Keratinocyte (primary cell): ENCODE measurements at regions not wholly inside any gene's neighbourhood (a gene's known extent, or its start where the extent isn't known, plus 50 kb on each side); places are given as distances from the start of the nearest gene placed in this dataset.

ENCODE experiments used
- DNase-seq: peaks from one replicate; pipeline ENCODE4 v3.0.0-alpha.2; 2011; ENCODE audit warnings: low read depth, missing footprints, low spot score
- FAIRE-seq: peaks from 2 replicates; lab custom pipeline; 2011; peaks lifted over from hg19 to GRCh38; lab: Jason Lieb, UNC
- H2AFZ ChIP-seq: 2 replicates; pipeline ENCODE4 v1.6.0; 2012; ENCODE audit warnings: low read length, control low read depth, inconsistent platforms; ENCODE audit not compliant: control insufficient read depth
- H3K27ac ChIP-seq: 2 replicates; pipeline ENCODE4 v1.5.1; 2011; ENCODE audit warnings: low read length; ENCODE audit not compliant: control insufficient read depth, insufficient read depth
- H3K27me3 ChIP-seq: 3 replicates; pipeline ENCODE4 v1.6.0; 2011; ENCODE audit warnings: low read length; ENCODE audit not compliant: control insufficient read depth, insufficient read depth; ENCODE audit errors: extremely low read depth
- H3K36me3 ChIP-seq, 2 experiments: 2 replicates in 1 of 2; 3 replicates in 1 of 2; pipeline ENCODE4 v1.5.1; 2011; ENCODE audit warnings: low read length in 2 of 2, mild to moderate bottlenecking in 1 of 2; ENCODE audit not compliant: control insufficient read depth in 2 of 2, insufficient read depth in 2 of 2; ENCODE audit errors: extremely low read depth in 1 of 2
- H3K4me1 ChIP-seq: 3 replicates; pipeline ENCODE4 v1.5.1; 2011; ENCODE audit warnings: low read length; ENCODE audit not compliant: control insufficient read depth, insufficient read depth; ENCODE audit errors: extremely low read depth
- H3K4me2 ChIP-seq: 3 replicates; pipeline ENCODE4 v1.6.0; 2011; ENCODE audit warnings: low read depth, low read length; ENCODE audit not compliant: control insufficient read depth, insufficient read depth; ENCODE audit errors: extremely low read depth
- H3K4me3 ChIP-seq, 3 experiments: fragments of 200-600 bp in 1 of 3; sonication (generic) in 1 of 3; 2 replicates in 2 of 3; 3 replicates in 1 of 3; pipeline ENCODE4 v1.5.1; 2011 to 2016; ENCODE audit warnings: low read length in 3 of 3, mild to moderate bottlenecking in 3 of 3, control low read depth in 2 of 3, inconsistent platforms in 1 of 3, low read depth in 1 of 3, mixed read lengths in 1 of 3, mixed run types in 1 of 3, moderate library complexity in 1 of 3; ENCODE audit not compliant: control insufficient read depth in 2 of 3, insufficient read depth in 2 of 3; ENCODE audit errors: extremely low read depth in 1 of 3
- H3K79me2 ChIP-seq: 2 replicates; pipeline ENCODE4 v1.6.0; 2012; ENCODE audit warnings: low read length; ENCODE audit not compliant: control insufficient read depth, insufficient read depth
- H3K9ac ChIP-seq: 3 replicates; pipeline ENCODE4 v1.6.0; 2011; ENCODE audit warnings: low read length; ENCODE audit not compliant: control insufficient read depth, insufficient read depth; ENCODE audit errors: extremely low read depth
- H3K9me1 ChIP-seq: 3 replicates; pipeline ENCODE4 v1.6.0; 2011; ENCODE audit warnings: low read length; ENCODE audit not compliant: control insufficient read depth, insufficient read depth; ENCODE audit errors: extremely low read depth
- H3K9me3 ChIP-seq: 2 replicates; pipeline ENCODE4 v1.5.1; 2012; ENCODE audit warnings: low read depth, low read length; ENCODE audit not compliant: control insufficient read depth
- H4K20me1 ChIP-seq: 3 replicates; pipeline ENCODE4 v1.6.0; 2011; ENCODE audit warnings: low read length; ENCODE audit not compliant: control insufficient read depth, insufficient read depth; ENCODE audit errors: extremely low read depth
- CTCF ChIP-seq, 3 experiments: IDR thresholded peaks in 1 of 3; conservative IDR thresholded peaks in 1 of 3; optimal IDR thresholded peaks in 1 of 3; 2 replicates in 2 of 3; 3 replicates in 1 of 3; pipeline versions ENCODE3 to v1.5.1; 2011; ENCODE audit warnings: low read length in 3 of 3, mild to moderate bottlenecking in 3 of 3, moderate library complexity in 2 of 3, control low read depth in 1 of 3, inconsistent platforms in 1 of 3; ENCODE audit not compliant: insufficient read depth in 2 of 3; ENCODE audit errors: extremely low read depth in 1 of 3
- EZH2 ChIP-seq: IDR thresholded peaks from one replicate; pipeline ENCODE4 v1.6.1; 2012; ENCODE audit warnings: inconsistent platforms, mild to moderate bottlenecking, low read length, moderate library complexity
- dilution Hi-C: fragments of 300-500 bp; cut with MboI; formaldehyde crosslinking; loops from one replicate; pipeline ENCODE4 v1.7.0; 2020; ENCODE audit warnings: low sequenced_read_pairs; ENCODE audit not compliant: extremely low pct_ligation_motif_present

- Histone ChIP-seq H3K9ac (peak overlapping the region; percentile 11), H3K36me3 (no peaks in the 10 kb centered on the region), H3K4me1 (peaks cover 29% of the 10 kb centered on the region), H2AFZ (no peak overlapping the region), H3K9me1 (no peaks in the 10 kb centered on the region), H3K4me3 (peak overlapping the region in 1 of 3 experiments; percentile 22), H3K79me2 (no peaks in the 10 kb centered on the region), H3K9me3 (no peaks in the 10 kb centered on the region), H3K4me2 (peak overlapping the region; percentile 73), H3K27ac (peak overlapping the region; percentile 70), H4K20me1 (no peaks in the 10 kb centered on the region), H3K27me3 (no peaks in the 10 kb centered on the region)
- dilution Hi-C loops = no loop called here
- DNase-seq (no peak), FAIRE-seq (no peak)
- no peak for TF ChIP-seq EZH2
- no peak for TF ChIP-seq CTCF (optimal IDR thresholded peaks at IDR 0.05 in 1 of 3, IDR thresholded peaks at IDR 0.05 in 1 of 3, conservative IDR thresholded peaks at IDR 0.05 in 1 of 3; ENCODE audit: extremely low read depth in 1 of 3, insufficient read depth in 2 of 3, low read length in 3 of 3)
Measured at GRCh38 chr6:25017486-25017885, 81.7 kb upstream of the RIPOR2 start.

GRCh38 chr6:25017932-25018567 lies 82.3 kb upstream of the RIPOR2 start:
- H2AFZ ChIP-seq = no peak overlapping the region

More at GRCh38 chr6:25017932-25018567, 82.3 kb upstream of the RIPOR2 start:
- H3K79me2 ChIP-seq = no peaks in the 10 kb centered on the region
- no peaks in the 10 kb centered on the region for H3K9me1 ChIP-seq
- H4K20me1 ChIP-seq = no peaks in the 10 kb centered on the region
- peak; percentile 93 for FAIRE-seq
- H3K9me3 ChIP-seq = no peaks in the 10 kb centered on the region
- H3K36me3 ChIP-seq = no peaks in the 10 kb centered on the region
- H3K4me3 ChIP-seq = peak overlapping the region in 1 of 3 experiments; percentile 22
- peak overlapping the region; percentile 73 for H3K4me2 ChIP-seq
- peak; percentile 71 for DNase-seq
- dilution Hi-C loops = no loop called here
- TF ChIP-seq EZH2 (no peak), CTCF (optimal IDR thresholded peaks at IDR 0.05 in 1 of 3, IDR thresholded peaks at IDR 0.05 in 1 of 3, conservative IDR thresholded peaks at IDR 0.05 in 1 of 3; ENCODE audit: extremely low read depth in 1 of 3, insufficient read depth in 2 of 3, low read length in 3 of 3) (peak; percentile 79 to 84 (median 81))
- peak overlapping the region; percentile 70 for H3K27ac ChIP-seq
- H3K9ac ChIP-seq = peak overlapping the region; percentile 11
- H3K27me3 ChIP-seq = no peaks in the 10 kb centered on the region
- peaks cover 23% of the 10 kb centered on the region for H3K4me1 ChIP-seq
